Neural cell (in vitro differentiated cells): ENCODE measurements at regions not wholly inside any gene's neighbourhood (a gene's known extent, or its start where the extent isn't known, plus 50 kb on each side); places are given as distances from the start of the nearest gene placed in this dataset.

ENCODE experiments used
- H2AFZ ChIP-seq: fragments of 200-600, 300-800 bp; sonication (generic), shearing (Covaris generic); 2 replicates; pipeline ENCODE4 v1.6.0; 2014; ENCODE audit warnings: low read depth, mild to moderate bottlenecking, antibody characterized with exemption, low read length, moderate library complexity
- H3F3A ChIP-seq: fragments of 200-600 bp; shearing (Covaris generic); 2 replicates; pipeline ENCODE4 v1.6.1; 2016; ENCODE audit warnings: mild to moderate bottlenecking, moderate library complexity, mixed read lengths, antibody characterized with exemption, low read length; ENCODE audit not compliant: insufficient read depth, poor library complexity, severe bottlenecking
- H3K27ac ChIP-seq: fragments of 200-600, 300-800 bp; sonication (generic), shearing (Covaris generic); 2 replicates; pipeline ENCODE4 v1.5.1; 2014; ENCODE audit warnings: mild to moderate bottlenecking, low read length, moderate library complexity
- H3K27me3 ChIP-seq: fragments of 300-800, 200-600 bp; sonication (generic), shearing (Covaris generic); 2 replicates; pipeline ENCODE4 v1.6.0; 2014; ENCODE audit warnings: mild to moderate bottlenecking, low read depth, low read length, moderate library complexity; ENCODE audit not compliant: insufficient read depth
- H3K36me3 ChIP-seq: fragments of 300-800, 200-600 bp; sonication (generic), shearing (Covaris generic); 2 replicates; pipeline ENCODE4 v1.5.1; 2014; ENCODE audit warnings: mild to moderate bottlenecking, antibody characterized with exemption, low read length, moderate library complexity; ENCODE audit not compliant: insufficient read depth
- H3K4me2 ChIP-seq: fragments of 300-800, 200-600 bp; sonication (generic), shearing (Covaris generic); 2 replicates; pipeline ENCODE4 v1.6.0; 2014; ENCODE audit warnings: mild to moderate bottlenecking, low read length
- H3K4me3 ChIP-seq: fragments of 300-800, 200-600 bp; sonication (generic), shearing (Covaris generic); 2 replicates; pipeline ENCODE4 v1.5.1; 2014; ENCODE audit warnings: mild to moderate bottlenecking, low read length, moderate library complexity
- H3K79me2 ChIP-seq: fragments of 200-600 bp; shearing (Covaris generic); replicated peaks from 2 replicates; pipeline ENCODE4 v1.6.0; 2014; ENCODE audit warnings: mild to moderate bottlenecking, low read length, moderate library complexity; ENCODE audit not compliant: insufficient read depth
- H3K9ac ChIP-seq: fragments of 300-800, 200-600 bp; sonication (generic), shearing (Covaris generic); 2 replicates; pipeline ENCODE4 v1.6.1; 2016; ENCODE audit warnings: mild to moderate bottlenecking, low read length, mixed read lengths
- H3K9me2 ChIP-seq: fragments of 200-600 bp; shearing (Covaris generic); 2 replicates; pipeline ENCODE4 v1.6.1; 2016; ENCODE audit warnings: mild to moderate bottlenecking, low read length, mixed read lengths; ENCODE audit not compliant: insufficient read depth
- H3K9me3 ChIP-seq: fragments of 200-600, 300-800 bp; sonication (generic), shearing (Covaris generic); 2 replicates; pipeline ENCODE4 v1.6.1; 2016; ENCODE audit warnings: mild to moderate bottlenecking, mixed run types, low read length, moderate library complexity, mixed read lengths
- H4K20me1 ChIP-seq: fragments of 200-600 bp; shearing (Covaris generic); 2 replicates; pipeline ENCODE4 v1.6.1; 2016; ENCODE audit warnings: mild to moderate bottlenecking, mixed run types; ENCODE audit not compliant: insufficient read depth
- CTCF ChIP-seq: fragments of 450-650 bp; IDR thresholded peaks from 2 replicates; pipeline ENCODE4 v1.5.1; 2014; ENCODE audit warnings: antibody characterized with exemption, mild to moderate bottlenecking, moderate library complexity; ENCODE audit not compliant: poor library complexity, severe bottlenecking
- EP300 ChIP-seq: fragments of 450-650 bp; conservative IDR thresholded peaks from 2 replicates; pipeline ENCODE4 v1.6.1; 2014; ENCODE audit warnings: antibody characterized with exemption, mild to moderate bottlenecking, moderate library complexity; ENCODE audit not compliant: poor library complexity, severe bottlenecking
- MXI1 ChIP-seq: fragments of 450-650 bp; conservative IDR thresholded peaks from 2 replicates; pipeline ENCODE4 v1.6.1; 2014; ENCODE audit warnings: antibody characterized with exemption, mild to moderate bottlenecking; ENCODE audit not compliant: poor library complexity, severe bottlenecking
- POLR2AphosphoS5 ChIP-seq: IDR thresholded peaks from 2 replicates; pipeline ENCODE4 v1.6.1; 2012
- RAD21 ChIP-seq: fragments of 450-650 bp; conservative IDR thresholded peaks from 2 replicates; pipeline ENCODE4 v1.6.1; 2014; ENCODE audit warnings: antibody characterized with exemption, mild to moderate bottlenecking, moderate library complexity
- REST ChIP-seq: IDR thresholded peaks from 2 replicates; pipeline ENCODE4 v1.6.1; 2012; ENCODE audit warnings: borderline replicate concordance
- SMC3 ChIP-seq: fragments of 450-650 bp; conservative IDR thresholded peaks from 2 replicates; pipeline ENCODE4 v1.6.1; 2014; ENCODE audit warnings: antibody characterized with exemption, mild to moderate bottlenecking, moderate library complexity; ENCODE audit not compliant: poor library complexity
- TAF1 ChIP-seq: IDR thresholded peaks from 2 replicates; pipeline ENCODE4 v1.6.1; 2012; ENCODE audit warnings: low read depth

GRCh38 chr16:73152386-73153125 is 104.6 kb upstream of the ZFHX3 start:
- Histone ChIP-seq H3F3A (no peaks in the 10 kb centered on the region), H3K9me3 (no peaks in the 10 kb centered on the region), H4K20me1 (no peaks in the 10 kb centered on the region), H3K27me3 (no peaks in the 10 kb centered on the region), H3K27ac (peak overlapping the region; percentile 4), H3K4me2 (no peak overlapping the region), H3K36me3 (no peaks in the 10 kb centered on the region), H3K79me2 (no peaks in the 10 kb centered on the region), H3K9me2 (no peaks in the 10 kb centered on the region), H3K9ac (no peak overlapping the region), H3K4me3 (no peak overlapping the region), H2AFZ (no peak overlapping the region)
- TF ChIP-seq RAD21 (no peak), SMC3 (no peak), EP300 (no peak), MXI1 (no peak), CTCF (no peak), TAF1 (no peak), POLR2AphosphoS5 (no peak)

GRCh38 chr16:73151941-73152340 is 104.0 kb upstream of the ZFHX3 start:
- H3F3A ChIP-seq, result no peaks in the 10 kb centered on the region
- H2AFZ ChIP-seq, result no peak overlapping the region
- no peak overlapping the region for H3K9ac ChIP-seq
- H4K20me1 ChIP-seq, result no peaks in the 10 kb centered on the region
- H3K36me3 ChIP-seq, result no peaks in the 10 kb centered on the region
- H3K9me2 ChIP-seq, result no peaks in the 10 kb centered on the region
- peak overlapping the region; percentile 4 for H3K27ac ChIP-seq
- TF ChIP-seq REST (peak; percentile 41), EP300 (peak; percentile 46), SMC3 (no peak)
- no peak overlapping the region for H3K4me2 ChIP-seq
- no peaks in the 10 kb centered on the region for H3K79me2 ChIP-seq
- H3K4me3 ChIP-seq, result no peak overlapping the region
- no peaks in the 10 kb centered on the region for H3K27me3 ChIP-seq
- H3K9me3 ChIP-seq, result no peaks in the 10 kb centered on the region

GRCh38 chr16:73151225-73151624 is 103.3 kb upstream of the ZFHX3 start:
- Histone ChIP-seq H3K4me3 (no peak overlapping the region), H3K27ac (no peak overlapping the region), H4K20me1 (no peaks in the 10 kb centered on the region), H3K9me3 (no peaks in the 10 kb centered on the region), H3K79me2 (no peaks in the 10 kb centered on the region), H3K27me3 (no peaks in the 10 kb centered on the region), H3K4me2 (no peak overlapping the region), H3K9me2 (no peaks in the 10 kb centered on the region), H3F3A (no peaks in the 10 kb centered on the region), H2AFZ (no peak overlapping the region), H3K9ac (no peak overlapping the region), H3K36me3 (no peaks in the 10 kb centered on the region)
- TF ChIP-seq POLR2AphosphoS5 (no peak), RAD21 (no peak), CTCF (no peak), MXI1 (no peak)
